CD4-positive, alpha-beta memory T cell (primary cell): ENCODE measurements at regions not wholly inside any gene's neighbourhood (a gene's known extent, or its start where the extent isn't known, plus 50 kb on each side); places are given as distances from the start of the nearest gene placed in this dataset.

ENCODE experiments used
- CTCF ChIA-PET: fragments of 350-600 bp; sonication (Branson Sonifier 250); formaldehyde crosslinking; loops from one replicate; lab custom pipeline; 2021; ENCODE audit warnings: inconsistent platforms; ENCODE audit not compliant: partially characterized antibody; lab: Charles Lee
- POLR2A ChIA-PET: fragments of 350-600 bp; sonication (Branson Sonifier 250); formaldehyde crosslinking; loops from one replicate; lab custom pipeline; 2021; ENCODE audit not compliant: partially characterized antibody; lab: Charles Lee
- DNase-seq, 5 donors: peaks; one replicate each; pipeline versions ENCODE4 v3.0.0 to v3.0.0-alpha.2; 2020 to 2022; ENCODE audit warnings: mixed read lengths in 1 of 5
- H3K27ac ChIP-seq: one replicate; pipeline ENCODE4 v1.7.0; 2013; ENCODE audit warnings: low read depth, low read length
- H3K27me3 ChIP-seq: 2 replicates; pipeline ENCODE4 v1.7.0; 2013; ENCODE audit warnings: mild to moderate bottlenecking, low read length, moderate library complexity; ENCODE audit not compliant: insufficient read depth
- H3K36me3 ChIP-seq: 2 replicates; pipeline ENCODE4 v1.7.0; 2013; ENCODE audit warnings: mild to moderate bottlenecking, low read length, moderate library complexity; ENCODE audit not compliant: insufficient read depth
- H3K4me1 ChIP-seq: 2 replicates; pipeline ENCODE4 v1.7.0; 2013; ENCODE audit warnings: mild to moderate bottlenecking, low read length, moderate library complexity; ENCODE audit not compliant: insufficient read depth
- H3K4me3 ChIP-seq, 2 donors: one replicate each; pipeline ENCODE4 v1.7.0; 2013; ENCODE audit warnings: low read length in 2 of 2, mild to moderate bottlenecking in 1 of 2
- H3K9me3 ChIP-seq, 2 donors: one replicate each; pipeline ENCODE4 v1.7.0; 2013; ENCODE audit warnings: low read length in 2 of 2, control low read depth in 1 of 2; ENCODE audit not compliant: control insufficient read depth in 1 of 2
- H3K27ac Mint-ChIP-seq, 7 donors: one replicate each; pipeline ENCODE4 v1.8.0; 2020 to 2021; ENCODE audit warnings: mixed read lengths in 7 of 7, mild to moderate bottlenecking in 6 of 7, inconsistent platforms in 3 of 7, moderate library complexity in 3 of 7
- H3K27me3 Mint-ChIP-seq, 2 donors: one replicate each; pipeline ENCODE4 v1.8.0; 2020 to 2021; ENCODE audit warnings: mixed read lengths in 2 of 2
- H3K36me3 Mint-ChIP-seq, 2 donors: one replicate each; pipeline ENCODE4 v1.8.0; 2020 to 2021; ENCODE audit warnings: mixed read lengths in 2 of 2, inconsistent platforms in 1 of 2, mild to moderate bottlenecking in 1 of 2
- H3K4me1 Mint-ChIP-seq, 4 donors: one replicate each; pipeline ENCODE4 v1.8.0; 2020 to 2021; ENCODE audit warnings: mixed read lengths in 4 of 4, mild to moderate bottlenecking in 1 of 4
- H3K4me3 Mint-ChIP-seq, 8 donors: one replicate each; pipeline ENCODE4 v1.8.0; 2020 to 2021; ENCODE audit warnings: mixed read lengths in 8 of 8, mild to moderate bottlenecking in 7 of 8, moderate library complexity in 6 of 8, inconsistent platforms in 3 of 8
- H3K9me3 Mint-ChIP-seq, 8 donors: one replicate each; pipeline ENCODE4 v1.8.0; 2020 to 2021; ENCODE audit warnings: mixed read lengths in 8 of 8, mild to moderate bottlenecking in 5 of 8, inconsistent platforms in 3 of 8, moderate library complexity in 1 of 8
- intact Hi-C: fragments of 100-400 bp; cut with micrococcal nuclease; formaldehyde crosslinking; loops from one replicate; pipeline ENCODE4 v1.15.1; 2023

DNA sequence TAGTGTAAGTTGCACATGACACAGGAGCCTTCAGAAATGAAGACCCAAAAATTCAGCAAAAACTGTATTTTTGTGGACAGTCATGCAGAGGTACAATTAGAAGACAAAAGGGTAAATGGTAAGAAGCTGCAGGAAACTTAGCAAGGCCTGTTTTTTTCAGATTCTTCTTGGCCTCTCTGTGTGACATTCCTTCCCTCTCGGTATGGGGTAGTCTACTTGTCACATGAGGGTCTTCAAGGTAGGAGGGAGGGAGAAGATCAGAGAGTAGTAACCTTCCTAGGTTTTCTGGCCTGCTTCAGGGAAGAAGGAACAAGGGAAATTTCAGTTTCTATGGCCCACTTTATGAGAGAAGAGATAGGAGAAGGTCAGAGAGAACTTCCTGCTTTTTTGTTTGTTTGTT is 230.4 kb upstream of the PPP1R2C start:
- CTCF ChIA-PET: no interaction called here
- intact Hi-C loops: no loop called here
- H3K4me1 ChIP-seq: no peaks in the 10 kb centered on the region
- H3K36me3 ChIP-seq: no peaks in the 10 kb centered on the region
- no peaks in the 10 kb centered on the region for H3K27me3 ChIP-seq
- POLR2A ChIA-PET: no interaction called here
- peaks cover 0 to 14% (median 5%) of the 10 kb centered on the region in 4 donors for H3K4me1 Mint-ChIP-seq
- no peak overlapping the region for H3K27ac Mint-ChIP-seq
- H3K9me3 ChIP-seq: no peaks in the 10 kb centered on the region
- no peaks in the 10 kb centered on the region for H3K27me3 Mint-ChIP-seq
- H3K9me3 Mint-ChIP-seq: peaks cover 0 to 3% (median 0%) of the 10 kb centered on the region in 8 donors
- no peak overlapping the region for H3K27ac ChIP-seq
- H3K36me3 Mint-ChIP-seq: no peaks in the 10 kb centered on the region
- H3K4me3 Mint-ChIP-seq: no peak overlapping the region
- no peak overlapping the region for H3K4me3 ChIP-seq
- DNase-seq: no peak

DNA sequence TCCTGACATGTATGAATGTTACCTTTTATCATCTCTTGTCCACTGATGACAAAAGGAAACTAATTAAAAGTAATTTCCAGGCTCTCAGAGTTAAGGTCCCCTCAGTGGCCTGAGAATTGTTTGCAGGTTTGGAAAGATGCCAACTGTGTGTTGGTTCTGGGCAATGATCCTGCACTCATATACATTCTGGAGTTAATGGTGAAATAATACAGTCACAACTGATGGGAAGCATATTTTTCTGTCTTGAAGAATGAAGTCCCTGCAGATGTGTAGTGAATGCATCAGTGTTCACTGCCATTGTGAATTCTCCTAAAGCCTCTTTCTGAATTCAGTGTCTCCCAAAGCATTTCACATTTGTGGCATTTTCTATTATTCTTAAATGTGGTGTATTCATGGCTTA is 238.1 kb upstream of the PPP1R2C start:
- no peak overlapping the region for H3K4me3 ChIP-seq
- DNase-seq: no peak
- H3K36me3 Mint-ChIP-seq: no peaks in the 10 kb centered on the region
- H3K4me1 ChIP-seq: peaks cover 3% of the 10 kb centered on the region
- no peak overlapping the region for H3K27ac ChIP-seq
- no peaks in the 10 kb centered on the region for H3K36me3 ChIP-seq
- intact Hi-C loops: no loop called here
- H3K27ac Mint-ChIP-seq: no peak overlapping the region
- ChIA-PET POLR2A (no interaction called here), CTCF (no interaction called here)
- no peaks in the 10 kb centered on the region for H3K27me3 ChIP-seq
- H3K9me3 ChIP-seq: no peaks in the 10 kb centered on the region
- no peaks in the 10 kb centered on the region for H3K27me3 Mint-ChIP-seq
- H3K9me3 Mint-ChIP-seq: peaks cover 0 to 3% (median 0%) of the 10 kb centered on the region in 8 donors
- H3K4me1 Mint-ChIP-seq: peaks cover 0 to 7% (median 3%) of the 10 kb centered on the region in 4 donors
- no peak overlapping the region for H3K4me3 Mint-ChIP-seq

DNA sequence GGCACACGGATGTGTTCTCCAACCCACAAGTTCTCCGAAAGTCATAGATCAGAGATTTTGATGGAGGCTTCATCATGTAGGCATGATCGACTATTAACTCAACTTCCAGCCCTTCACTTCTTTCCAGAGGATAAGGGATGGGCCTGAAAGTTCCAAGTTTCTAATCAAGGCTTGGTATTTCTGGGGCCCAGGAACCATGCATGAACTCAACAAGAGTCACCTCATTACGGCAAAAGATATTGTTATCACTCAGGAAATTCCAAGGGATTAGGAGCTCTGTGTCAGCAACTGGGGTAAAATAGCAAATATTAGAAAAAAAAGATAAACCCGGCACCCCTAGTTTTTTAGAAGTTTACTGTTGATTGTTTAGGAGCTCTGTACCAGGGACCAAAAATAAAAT is 240.1 kb upstream of the PPP1R2C start:
- no peak for DNase-seq
- ChIA-PET CTCF (no interaction called here), POLR2A (no interaction called here)
- Histone ChIP-seq H3K9me3 (no peaks in the 10 kb centered on the region), H3K36me3 (no peaks in the 10 kb centered on the region), H3K27ac (no peak overlapping the region), H3K4me3 (no peak overlapping the region), H3K4me1 (peaks cover 3% of the 10 kb centered on the region), H3K27me3 (no peaks in the 10 kb centered on the region)
- Mint-ChIP-seq H3K27me3 (no peaks in the 10 kb centered on the region), H3K4me1 (peaks cover 0 to 4% (median 3%) of the 10 kb centered on the region in 4 donors), H3K36me3 (peaks cover 2 to 4% of the 10 kb centered on the region in 2 donors), H3K9me3 (peaks cover 0 to 14% (median under 1%) of the 10 kb centered on the region in 8 donors), H3K4me3 (no peak overlapping the region), H3K27ac (no peak overlapping the region)
- intact Hi-C loops: no loop called here

DNA sequence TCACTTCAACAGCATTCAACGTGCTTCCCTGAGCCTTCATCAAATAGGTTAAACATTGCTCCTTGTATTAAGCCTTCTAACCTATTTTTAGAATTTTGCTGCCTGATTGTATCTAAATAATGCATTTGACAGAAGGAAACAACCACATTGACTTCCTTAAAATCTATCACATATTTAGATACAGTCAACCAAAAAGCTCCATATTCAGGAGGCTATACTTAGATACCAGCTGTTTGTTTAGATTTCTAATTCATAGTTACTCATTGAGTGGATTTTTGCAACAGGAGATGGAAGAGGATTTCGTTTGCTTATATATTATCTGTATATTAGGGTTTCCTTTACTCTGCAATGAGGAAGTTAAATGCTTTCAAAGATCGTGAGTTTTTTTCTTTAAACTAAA is 241.1 kb upstream of the PPP1R2C start:
- Histone ChIP-seq H3K27ac (no peak overlapping the region), H3K4me1 (peaks cover 3% of the 10 kb centered on the region), H3K9me3 (no peaks in the 10 kb centered on the region), H3K36me3 (no peaks in the 10 kb centered on the region), H3K4me3 (no peak overlapping the region), H3K27me3 (no peaks in the 10 kb centered on the region)
- H3K4me1 Mint-ChIP-seq: peaks cover 0 to 4% (median 3%) of the 10 kb centered on the region in 4 donors
- peak overlapping the region in 1 of 8 donors; percentile 31 for H3K4me3 Mint-ChIP-seq
- peaks cover 0 to 19% (median 10%) of the 10 kb centered on the region in 8 donors for H3K9me3 Mint-ChIP-seq
- no peak overlapping the region for H3K27ac Mint-ChIP-seq
- intact Hi-C loops: no loop called here
- peaks cover 2 to 7% of the 10 kb centered on the region in 2 donors for H3K36me3 Mint-ChIP-seq
- POLR2A ChIA-PET: no interaction called here
- CTCF ChIA-PET: no interaction called here
- no peaks in the 10 kb centered on the region for H3K27me3 Mint-ChIP-seq
- no peak for DNase-seq

DNA sequence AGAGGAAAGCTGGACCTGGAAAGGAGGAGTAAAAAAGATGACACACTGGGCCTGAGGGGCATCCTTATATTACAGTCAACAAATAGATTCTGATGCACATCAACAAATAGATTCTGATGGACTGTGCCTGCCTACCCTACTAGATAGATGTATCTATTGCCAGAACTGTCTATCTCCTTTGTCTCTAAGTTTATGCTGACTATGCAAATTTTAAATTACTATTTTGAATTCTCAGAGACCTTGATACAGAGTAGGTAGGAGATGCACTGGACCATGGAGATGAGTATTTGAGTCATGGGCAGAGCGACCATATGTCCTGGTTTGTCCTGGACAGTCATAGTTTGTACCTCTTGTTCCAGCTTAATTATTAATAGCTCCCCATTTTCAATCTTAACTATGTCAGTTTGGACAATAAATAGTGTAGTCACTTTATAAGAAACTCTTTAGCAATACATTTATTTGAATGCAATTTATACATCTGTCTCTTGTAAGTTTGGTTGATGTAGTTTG is 247.9 kb upstream of the PPP1R2C start:
- H3K27me3 ChIP-seq: no peaks in the 10 kb centered on the region
- ChIA-PET CTCF (no interaction called here), POLR2A (no interaction called here)
- no peak overlapping the region for H3K27ac ChIP-seq
- Mint-ChIP-seq H3K27me3 (no peaks in the 10 kb centered on the region), H3K36me3 (peaks cover 5 to 27% of the 10 kb centered on the region in 2 donors), H3K4me1 (no peaks in the 10 kb centered on the region), H3K27ac (no peak overlapping the region), H3K9me3 (peaks cover 0 to 61% (median 35%) of the 10 kb centered on the region in 8 donors), H3K4me3 (no peak overlapping the region)
- no peak for DNase-seq
- no peaks in the 10 kb centered on the region for H3K9me3 ChIP-seq
- no peaks in the 10 kb centered on the region for H3K36me3 ChIP-seq
- no peak overlapping the region for H3K4me3 ChIP-seq
- intact Hi-C loops: no loop called here
- H3K4me1 ChIP-seq: no peaks in the 10 kb centered on the region

DNA sequence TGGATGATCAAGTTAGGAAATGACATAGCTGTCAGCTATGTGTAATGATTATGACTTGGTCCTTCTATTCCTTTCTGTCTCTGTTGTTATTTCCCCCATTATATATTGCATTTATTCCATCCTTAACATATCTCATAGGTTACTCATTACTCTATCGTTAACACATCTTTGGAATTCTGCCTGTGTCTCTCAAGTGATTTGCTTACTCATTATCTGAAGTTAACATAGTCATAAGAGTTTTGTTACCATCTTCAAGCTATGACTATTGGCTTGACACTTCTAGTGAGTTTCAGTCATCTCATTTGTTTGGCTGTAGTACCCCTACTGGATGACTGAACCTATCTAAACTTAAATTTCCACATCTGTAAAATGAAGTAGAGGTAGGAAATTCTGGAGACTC is 286.1 kb upstream of the PPP1R2C start:
- no peak overlapping the region for H3K4me3 ChIP-seq
- no peaks in the 10 kb centered on the region for H3K27me3 ChIP-seq
- H3K36me3 ChIP-seq: no peaks in the 10 kb centered on the region
- Mint-ChIP-seq H3K4me1 (peaks cover 0 to 1% (median under 1%) of the 10 kb centered on the region in 4 donors), H3K36me3 (no peaks in the 10 kb centered on the region), H3K27ac (no peak overlapping the region), H3K4me3 (no peak overlapping the region), H3K9me3 (peaks cover 0 to 6% (median 0%) of the 10 kb centered on the region in 8 donors), H3K27me3 (no peaks in the 10 kb centered on the region)
- H3K4me1 ChIP-seq: no peaks in the 10 kb centered on the region
- DNase-seq: no peak
- H3K27ac ChIP-seq: no peak overlapping the region
- POLR2A ChIA-PET: no interaction called here
- CTCF ChIA-PET: no interaction called here
- intact Hi-C loops: no loop called here
- H3K9me3 ChIP-seq: no peaks in the 10 kb centered on the region

DNA sequence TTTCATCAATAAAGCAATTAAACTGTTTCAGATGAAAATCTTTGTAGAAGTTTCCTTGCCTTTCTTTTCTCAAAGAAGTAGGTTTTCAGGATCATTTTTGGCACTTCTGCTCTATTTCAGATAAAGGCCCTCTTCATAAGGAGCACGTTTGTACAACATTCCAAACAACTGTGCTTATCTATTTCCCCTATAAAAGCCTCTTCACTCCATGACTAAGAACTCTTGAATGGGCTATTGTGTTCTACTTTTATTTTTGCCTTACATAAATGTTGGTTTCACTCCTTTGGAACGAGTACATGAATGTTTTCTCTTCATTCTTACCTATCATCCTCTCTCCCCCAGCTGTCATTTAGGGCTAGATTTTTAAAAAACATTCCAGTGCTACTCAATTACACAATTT is 288.0 kb upstream of the PPP1R2C start:
- Mint-ChIP-seq H3K4me3 (no peak overlapping the region), H3K36me3 (no peaks in the 10 kb centered on the region), H3K9me3 (peaks cover 0 to 7% (median 0%) of the 10 kb centered on the region in 8 donors), H3K27ac (no peak overlapping the region), H3K27me3 (no peaks in the 10 kb centered on the region), H3K4me1 (peaks cover 0 to 3% (median under 1%) of the 10 kb centered on the region in 4 donors)
- Histone ChIP-seq H3K27me3 (no peaks in the 10 kb centered on the region), H3K27ac (no peak overlapping the region), H3K36me3 (no peaks in the 10 kb centered on the region), H3K4me3 (no peak overlapping the region), H3K9me3 (no peaks in the 10 kb centered on the region), H3K4me1 (no peaks in the 10 kb centered on the region)
- ChIA-PET CTCF (no interaction called here), POLR2A (no interaction called here)
- intact Hi-C loops: no loop called here
- no peak for DNase-seq

DNA sequence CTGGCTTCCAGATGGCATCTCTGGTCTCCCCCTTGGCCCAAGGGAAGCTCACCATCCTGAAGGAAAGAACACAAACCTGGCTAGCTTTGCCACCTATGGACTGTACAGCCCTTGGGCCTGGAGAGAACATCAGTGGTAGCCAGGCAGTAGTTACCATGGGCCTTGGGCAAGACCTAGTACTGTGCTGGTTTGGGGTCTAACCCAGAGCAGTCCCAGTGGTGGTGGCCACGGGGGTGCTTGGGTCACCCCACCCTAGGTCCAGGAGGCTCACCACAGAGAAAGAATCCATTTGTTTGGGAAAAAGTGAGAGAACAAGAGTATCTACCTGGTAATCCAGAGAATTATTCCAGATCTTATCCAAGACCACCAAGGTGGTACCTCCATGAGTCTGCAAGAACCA is 290.7 kb upstream of the PPP1R2C start:
- Histone ChIP-seq H3K4me1 (no peaks in the 10 kb centered on the region), H3K36me3 (no peaks in the 10 kb centered on the region), H3K27ac (no peak overlapping the region), H3K27me3 (no peaks in the 10 kb centered on the region), H3K4me3 (no peak overlapping the region), H3K9me3 (no peaks in the 10 kb centered on the region)
- intact Hi-C loops: no loop called here
- Mint-ChIP-seq H3K4me1 (peaks cover 0 to 3% (median 1%) of the 10 kb centered on the region in 4 donors), H3K36me3 (no peaks in the 10 kb centered on the region), H3K27ac (no peak overlapping the region), H3K4me3 (no peak overlapping the region), H3K27me3 (no peaks in the 10 kb centered on the region), H3K9me3 (peaks cover 0 to 7% (median 0%) of the 10 kb centered on the region in 8 donors)
- ChIA-PET CTCF (no interaction called here), POLR2A (no interaction called here)
- no peak for DNase-seq
